ENCODE measurements at regions not wholly inside any gene's neighbourhood (a gene's known extent, or its start where the extent isn't known, plus 50 kb on each side); places are given as distances from the start of the nearest gene placed in this dataset.

- Histone ChIP-seq H3K18ac (ENCODE audit: insufficient read length, low read depth, low read length) (no peak overlapping the region), H3K23ac (ENCODE audit: insufficient read length, low read depth, low read length) (no peak overlapping the region), H2AK5ac (ENCODE audit: insufficient read length, low read length) (no peak overlapping the region), H2BK12ac (ENCODE audit: insufficient read length, low read depth, low read length) (no peak overlapping the region), H3K4me1 (ENCODE audit: insufficient read depth, low read length) (no peaks in the 10 kb centered on the region), H2BK15ac (ENCODE audit: low read depth, low read length) (no peak overlapping the region), H3K4ac (ENCODE audit: low read depth, low read length) (no peak overlapping the region), H2BK120ac (ENCODE audit: low read depth, low read length, poor library complexity, severe bottlenecking) (no peak overlapping the region), H4K20me1 (ENCODE audit: control insufficient read depth, insufficient read depth, insufficient read length) (no peaks in the 10 kb centered on the region), H4K8ac (replicated peaks; ENCODE audit: insufficient read length, low read depth, low read length) (no peak overlapping the region), H3K27ac (ENCODE audit: insufficient read length, low read depth, low read length) (no peak overlapping the region), H3T11ph (ENCODE audit: low read length) (no peak overlapping the region), H3K79me1 (ENCODE audit: insufficient read depth, low read depth, low read length, poor library complexity, severe bottlenecking) (no peaks in the 10 kb centered on the region), H3K4me2 (ENCODE audit: insufficient read depth, insufficient read length, low read length) (no peak overlapping the region), H3K27me3 (ENCODE audit: insufficient read depth, low read length) (no peaks in the 10 kb centered on the region), H3K56ac (ENCODE audit: insufficient read length, low read depth, low read length) (no peak overlapping the region), H2BK5ac (ENCODE audit: insufficient read length, low read length) (no peak overlapping the region), H3K14ac (ENCODE audit: insufficient read depth, low read length) (no peak overlapping the region), H4K5ac (ENCODE audit: insufficient read length, low read depth, low read length) (no peak overlapping the region), H4K91ac (ENCODE audit: insufficient read length, low read depth, low read length) (no peak overlapping the region), H3K23me2 (ENCODE audit: insufficient read length, low read depth, low read length, poor library complexity, severe bottlenecking) (no peaks in the 10 kb centered on the region), H2BK20ac (ENCODE audit: low read depth, low read length, poor library complexity, severe bottlenecking) (no peak overlapping the region), H3K79me2 (ENCODE audit: insufficient read depth, low read length) (no peaks in the 10 kb centered on the region), H3K9ac (ENCODE audit: extremely low read depth, insufficient read length, low read length) (no peak overlapping the region), H2AFZ (ENCODE audit: low read length) (no peak overlapping the region), H3K9me3 (ENCODE audit: control insufficient read depth, low read depth, low read length) (no peaks in the 10 kb centered on the region)
- H3K27ac Mint-ChIP-seq: no peak overlapping the region
- H3K4me3 Mint-ChIP-seq: no peak overlapping the region
- H3K36me3 Mint-ChIP-seq (ENCODE audit: insufficient read depth in 1 of 3, low read depth in 3 of 3): no peaks in the 10 kb centered on the region
- no peak for DNase-seq
- peaks cover 9% of the 10 kb centered on the region for H3K27me3 Mint-ChIP-seq (ENCODE audit: low read depth)
- H3K9me3 Mint-ChIP-seq: no peaks in the 10 kb centered on the region
- H3K4me1 Mint-ChIP-seq: peaks cover 32 to 33% of the 10 kb centered on the region in 2 experiments
- no peak for TF ChIP-seq CTCF (conservative IDR thresholded peaks at IDR 0.05)
Observed at GRCh38 chr2:64850642-64851041, 138.6 kb upstream of the SLC1A4 start.

All from H9 (cell line).